ENCODE measurements at regions not wholly inside any gene's neighbourhood (a gene's known extent, or its start where the extent isn't known, plus 50 kb on each side); places are given as distances from the start of the nearest gene placed in this dataset.

GRCh38 chr1:234781241-234782065, 171.5 kb upstream of the IRF2BP2 start (continued):
- TF ChIP-seq MLLT1 (IDR thresholded peaks at IDR 0.05) (no peak), ZNF512 (tag; IDR thresholded peaks at IDR 0.05) (no peak), PRPF4 (IDR thresholded peaks at IDR 0.05; ENCODE audit: insufficient read depth, low read depth, low read length, poor library complexity, severe bottlenecking) (no peak), ZNF384 (IDR thresholded peaks at IDR 0.05; ENCODE audit: low read depth, low read length) (no peak), E2F8 (IDR thresholded peaks at IDR 0.05; ENCODE audit: low read depth, partially characterized antibody) (no peak), ZEB2 (IDR thresholded peaks at IDR 0.05) (no peak), ZMIZ1 (IDR thresholded peaks at IDR 0.05; ENCODE audit: low read depth in 2 of 2, low read length in 2 of 2) (peak; percentile 26 to 35; a peak in 1 of 4 replicates), ZNF699 (CRISPR knock-in tag; IDR thresholded peaks at IDR 0.05; ENCODE audit: insufficient replicate concordance) (no peak), STAT5A (IDR thresholded peaks at IDR 0.05; ENCODE audit: borderline replicate concordance, low read length) (no peak), THRAP3 (IDR thresholded peaks at IDR 0.05; ENCODE audit: borderline replicate concordance) (no peak), EGR1 (conservative IDR thresholded peaks at IDR 0.05) (peak; percentile 17), ILK (tag; IDR thresholded peaks at IDR 0.05; ENCODE audit: borderline replicate concordance, low read depth) (no peak), E2F5 (CRISPR knock-in tag; IDR thresholded peaks at IDR 0.05) (no peak; the same call in 1 of the 2 replicates), RBFOX2 (IDR thresholded peaks at IDR 0.05; ENCODE audit: low read depth, low read length) (no peak), ZNF12 (CRISPR knock-in tag; IDR thresholded peaks at IDR 0.05) (peak; percentile 65; the same call in 1 of the 2 replicates), PPARD (CRISPR knock-in tag; IDR thresholded peaks at IDR 0.05) (no peak), ZNF584 (CRISPR knock-in tag; IDR thresholded peaks at IDR 0.05; ENCODE audit: low read depth) (no peak)

All from K562 (cell line).